HuH-7.5 (cell line): ENCODE measurements at regions not wholly inside any gene's neighbourhood (a gene's known extent, or its start where the extent isn't known, plus 50 kb on each side); places are given as distances from the start of the nearest gene placed in this dataset.
"Not testable (repeated sequence)": the region's sequence is repeated elsewhere in the genome, so short reads cannot be mapped to it uniquely, and the experiment has no call there.

Source experiments
- DNase-seq: peaks from one replicate; pipeline ENCODE4 v3.0.0; 2011; ENCODE audit warnings: low spot score

- DNase-seq = no peak
These were observed 278.8 kb downstream of the AMY1C start for GRCh38 chr1:104028416-104029035.

- no peak for DNase-seq
These were observed 279.8 kb downstream of the AMY1C start for GRCh38 chr1:104029456-104029970.

GRCh38 chr1:104056786-104057185, 307.1 kb downstream of the AMY1C start:
- DNase-seq = no peak

GRCh38 chr1:104057219-104057898, 307.7 kb downstream of the AMY1C start:
- DNase-seq = not testable (repeated sequence)

- DNase-seq = not testable (repeated sequence)
These were observed 311.9 kb downstream of the AMY1C start for GRCh38 chr1:104061637-104062036.

- no peak for DNase-seq
These were observed 314.7 kb downstream of the AMY1C start for GRCh38 chr1:104064399-104064798.

GRCh38 chr1:104072915-104073371, 323.2 kb downstream of the AMY1C start:
- DNase-seq = no peak

- DNase-seq = no peak
These were observed 323.8 kb downstream of the AMY1C start for GRCh38 chr1:104073463-104073902.

- DNase-seq = no peak
These were observed 332.5 kb downstream of the AMY1C start for GRCh38 chr1:104082221-104082620.

GRCh38 chr1:104084380-104084779, 334.7 kb downstream of the AMY1C start:
- no peak for DNase-seq

- DNase-seq = no peak
These were observed 343.0 kb downstream of the AMY1C start for GRCh38 chr1:104092698-104093097.

- DNase-seq = no peak
These were observed 349.1 kb downstream of the AMY1C start for GRCh38 chr1:104098837-104099236.

- DNase-seq = no peak
These were observed 350.4 kb downstream of the AMY1C start for GRCh38 chr1:104100115-104100514.

- DNase-seq = no peak
These were observed 355.8 kb downstream of the AMY1C start for GRCh38 chr1:104105465-104105864.

- DNase-seq = no peak
These were observed 370.8 kb downstream of the AMY1C start for GRCh38 chr1:104120525-104120924.

GRCh38 chr1:104121271-104121670, 371.6 kb downstream of the AMY1C start:
- DNase-seq = no peak

GRCh38 chr1:104125266-104125665, 375.6 kb downstream of the AMY1C start:
- no peak for DNase-seq

- no peak for DNase-seq
These were observed 376.3 kb downstream of the AMY1C start for GRCh38 chr1:104125970-104126369.

GRCh38 chr1:104132382-104132973, 382.8 kb downstream of the AMY1C start:
- DNase-seq = no peak

GRCh38 chr1:104135036-104135435, 385.3 kb downstream of the AMY1C start:
- DNase-seq = not testable (repeated sequence)

- DNase-seq = no peak
These were observed 386.9 kb downstream of the AMY1C start for GRCh38 chr1:104136621-104137020.

GRCh38 chr1:104156738-104157137, 407.0 kb downstream of the AMY1C start:
- no peak for DNase-seq

- no peak for DNase-seq
These were observed 414.3 kb downstream of the AMY1C start for GRCh38 chr1:104163912-104164476.
